A673 (cell line): ENCODE measurements at regions not wholly inside any gene's neighbourhood (a gene's known extent, or its start where the extent isn't known, plus 50 kb on each side); places are given as distances from the start of the nearest gene placed in this dataset.
"Not testable (repeated sequence)": the region's sequence is repeated elsewhere in the genome, so short reads cannot be mapped to it uniquely, and the experiment has no call there.

ENCODE experiments used
- BruUV-seq: library from RNA; stranded (reverse); fragments of 400-500 nt; replicated peaks from 2 replicates; lab custom pipeline; 2021; lab: Mats Ljungman, UMichigan
- CTCF ChIA-PET: fragments of 300-600 bp; sonication (Branson Sonifier 250); formaldehyde crosslinking; loops from one replicate; lab custom pipeline; 2022; ENCODE audit warnings: antibody characterized with exemption; lab: Charles Lee
- POLR2A ChIA-PET: fragments of 300-600 bp; sonication (Branson Sonifier 250); formaldehyde crosslinking; loops from one replicate; lab custom pipeline; 2022; ENCODE audit warnings: antibody characterized with exemption; ENCODE audit not compliant: low non-redundant PET; lab: Charles Lee
- DNase-seq: peaks from one replicate; pipeline ENCODE4 v3.0.0-alpha.2; 2015; ENCODE audit warnings: low spot score
- H3K27ac ChIP-seq: fragments of 200-600 bp; sonication (generic); 2 replicates; pipeline ENCODE4 v1.5.1; 2016; ENCODE audit warnings: mixed run types, low read depth, mild to moderate bottlenecking, mixed read lengths, antibody characterized with exemption, low read length; ENCODE audit not compliant: poor library complexity, severe bottlenecking
- H3K27me3 ChIP-seq: fragments of 200-600 bp; sonication (generic); replicated peaks from 2 replicates; pipeline ENCODE4 v1.6.1; 2017; ENCODE audit warnings: mixed run types, low read depth, mild to moderate bottlenecking, mixed read lengths, antibody characterized with exemption, low read length; ENCODE audit not compliant: insufficient read depth, poor library complexity
- H3K36me3 ChIP-seq: fragments of 200-600 bp; sonication (generic); 2 replicates; pipeline ENCODE4 v1.6.1; 2016; ENCODE audit warnings: mixed run types, mild to moderate bottlenecking, mixed read lengths, antibody characterized with exemption, low read length; ENCODE audit not compliant: insufficient read depth, poor library complexity, severe bottlenecking
- H3K4me1 ChIP-seq: fragments of 200-600 bp; sonication (generic); 2 replicates; pipeline ENCODE4 v1.6.1; 2017; ENCODE audit warnings: mixed run types, mild to moderate bottlenecking, mixed read lengths, antibody characterized with exemption, low read length; ENCODE audit not compliant: insufficient read depth, poor library complexity, severe bottlenecking
- H3K4me3 ChIP-seq: fragments of 200-600 bp; sonication (generic); 2 replicates; pipeline ENCODE4 v1.5.1; 2016; ENCODE audit warnings: low read depth, mixed run types, mild to moderate bottlenecking, mixed read lengths, low read length; ENCODE audit not compliant: poor library complexity, severe bottlenecking
- H3K9me3 ChIP-seq: fragments of 200-600 bp; sonication (generic); 2 replicates; pipeline ENCODE4 v1.6.1; 2016; ENCODE audit warnings: mixed run types, low read depth, mild to moderate bottlenecking, mixed read lengths, antibody characterized with exemption, low read length; ENCODE audit not compliant: poor library complexity, severe bottlenecking
- EZH2 ChIP-seq: fragments of 200-600 bp; sonication (generic); IDR thresholded peaks from 2 replicates; pipeline ENCODE4 v1.6.1; 2017; ENCODE audit warnings: borderline replicate concordance, low read depth, mild to moderate bottlenecking, mixed read lengths, antibody characterized with exemption, low read length; ENCODE audit not compliant: poor library complexity, severe bottlenecking
- intact Hi-C: fragments of 100-400 bp; cut with micrococcal nuclease; formaldehyde crosslinking; loops from one replicate; pipeline ENCODE4 v1.10.0; 2022; ENCODE audit not compliant: unreplicated experiment
- TF ChIP-seq, protein P1 (sequence below): fragments of 300-800, 200-600 bp; sonication (generic); conservative IDR thresholded peaks from 2 replicates; pipeline ENCODE4 v1.5.1; 2017; ENCODE audit warnings: low read depth, mild to moderate bottlenecking, antibody characterized with exemption, low read length, moderate library complexity, mixed read lengths

DNA sequence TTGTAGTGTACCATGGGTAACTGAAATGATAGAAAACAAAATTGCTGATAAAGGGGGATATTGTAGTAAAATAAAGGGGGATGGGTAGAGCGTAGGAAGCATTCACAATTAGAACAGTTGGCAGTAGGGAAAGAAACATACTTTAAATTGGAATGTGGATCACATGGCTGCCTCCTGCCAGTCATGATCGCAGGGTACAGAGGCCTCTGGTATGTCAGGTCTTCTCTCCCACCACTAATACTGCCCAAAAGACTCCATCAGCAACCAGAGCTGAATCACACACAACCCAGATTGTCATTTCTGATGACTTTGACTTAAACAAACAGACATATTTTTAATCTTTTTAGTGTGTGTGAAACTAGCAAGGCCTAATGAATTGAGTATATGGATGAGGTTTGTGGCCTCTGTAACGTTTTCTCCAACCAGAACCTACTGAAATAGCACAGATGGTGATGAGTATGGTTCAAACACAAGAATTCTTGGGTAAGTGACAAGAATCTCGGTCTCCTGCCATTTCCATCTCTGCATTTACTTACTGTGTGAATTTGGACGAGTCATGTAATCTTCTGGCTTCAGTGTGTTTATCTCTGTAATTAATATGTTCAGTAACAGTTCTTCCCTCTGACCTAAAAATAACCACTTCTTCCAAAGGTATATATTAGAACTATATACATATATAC, 112.6 kb downstream of the USP22 start:
- intact Hi-C loops, result no loop called here
- no peak for TF ChIP-seq EZH2
- TF ChIP-seq, protein P1, sequence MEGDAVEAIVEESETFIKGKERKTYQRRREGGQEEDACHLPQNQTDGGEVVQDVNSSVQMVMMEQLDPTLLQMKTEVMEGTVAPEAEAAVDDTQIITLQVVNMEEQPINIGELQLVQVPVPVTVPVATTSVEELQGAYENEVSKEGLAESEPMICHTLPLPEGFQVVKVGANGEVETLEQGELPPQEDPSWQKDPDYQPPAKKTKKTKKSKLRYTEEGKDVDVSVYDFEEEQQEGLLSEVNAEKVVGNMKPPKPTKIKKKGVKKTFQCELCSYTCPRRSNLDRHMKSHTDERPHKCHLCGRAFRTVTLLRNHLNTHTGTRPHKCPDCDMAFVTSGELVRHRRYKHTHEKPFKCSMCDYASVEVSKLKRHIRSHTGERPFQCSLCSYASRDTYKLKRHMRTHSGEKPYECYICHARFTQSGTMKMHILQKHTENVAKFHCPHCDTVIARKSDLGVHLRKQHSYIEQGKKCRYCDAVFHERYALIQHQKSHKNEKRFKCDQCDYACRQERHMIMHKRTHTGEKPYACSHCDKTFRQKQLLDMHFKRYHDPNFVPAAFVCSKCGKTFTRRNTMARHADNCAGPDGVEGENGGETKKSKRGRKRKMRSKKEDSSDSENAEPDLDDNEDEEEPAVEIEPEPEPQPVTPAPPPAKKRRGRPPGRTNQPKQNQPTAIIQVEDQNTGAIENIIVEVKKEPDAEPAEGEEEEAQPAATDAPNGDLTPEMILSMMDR, result no peak
- H3K4me1 ChIP-seq, result peaks cover 17% of the 10 kb centered on the region
- H3K36me3 ChIP-seq, result no peaks in the 10 kb centered on the region
- POLR2A ChIA-PET, result no interaction called here
- H3K4me3 ChIP-seq, result no peak overlapping the region
- no peaks in the 10 kb centered on the region for H3K9me3 ChIP-seq
- DNase-seq, result no peak
- BruUV-seq, result no TSS peak
- no peaks in the 10 kb centered on the region for H3K27me3 ChIP-seq
- no peak overlapping the region for H3K27ac ChIP-seq
- CTCF ChIA-PET, result no interaction called here

DNA sequence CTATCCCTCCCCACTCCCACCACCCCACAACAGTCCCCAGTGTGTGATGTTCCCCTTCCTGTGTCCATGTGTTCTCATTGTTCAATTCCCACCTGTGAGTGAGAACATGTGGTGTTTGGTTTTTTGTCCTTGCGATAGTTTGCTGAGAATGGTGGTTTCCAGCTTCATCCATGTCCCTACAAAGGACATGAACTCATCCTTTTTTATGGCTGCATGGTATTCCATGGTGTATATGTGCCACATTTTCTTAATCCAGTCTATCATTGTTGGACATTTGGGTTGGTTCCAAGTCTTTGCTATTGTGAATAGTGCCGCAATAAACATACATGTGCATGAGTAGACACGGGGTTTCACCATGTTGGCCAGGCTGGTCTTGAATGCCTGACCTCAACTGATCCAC, 109.8 kb downstream of the USP22 start:
- BruUV-seq, H3K27me3 ChIP-seq, H3K27ac ChIP-seq, intact Hi-C loops, DNase-seq, POLR2A ChIA-PET, H3K4me3 ChIP-seq, H3K9me3 ChIP-seq, H3K36me3 ChIP-seq, CTCF ChIA-PET: not testable (repeated sequence)
- peaks cover 28% of the 10 kb centered on the region for H3K4me1 ChIP-seq

DNA sequence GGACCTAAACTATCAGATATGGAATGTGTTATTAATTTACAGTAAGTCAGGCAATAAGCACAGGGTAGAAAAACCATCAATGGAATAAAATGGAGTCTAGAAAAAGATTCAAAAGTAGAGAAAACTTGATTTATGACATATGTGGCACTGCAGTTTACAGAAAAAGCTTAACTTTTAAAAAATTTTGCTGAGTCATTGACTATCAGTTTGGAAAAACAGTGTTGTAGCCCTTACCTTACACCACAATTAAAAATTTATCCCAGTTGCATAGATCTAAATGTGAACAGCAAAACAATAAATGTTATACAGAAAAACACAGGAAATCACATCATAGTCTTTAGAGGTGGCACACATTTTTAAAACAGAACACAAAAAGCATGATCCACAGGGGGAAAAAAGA, 108.5 kb downstream of the USP22 start:
- CTCF ChIA-PET, result no interaction called here
- no peak for TF ChIP-seq EZH2
- TF ChIP-seq, protein P1, result no peak
- Histone ChIP-seq H3K36me3 (no peaks in the 10 kb centered on the region), H3K27ac (no peak overlapping the region), H3K4me3 (no peak overlapping the region), H3K27me3 (no peaks in the 10 kb centered on the region), H3K9me3 (no peaks in the 10 kb centered on the region), H3K4me1 (peaks cover 35% of the 10 kb centered on the region)
- BruUV-seq, result no TSS peak
- intact Hi-C loops, result no loop called here
- no peak for DNase-seq
- POLR2A ChIA-PET, result no interaction called here

DNA sequence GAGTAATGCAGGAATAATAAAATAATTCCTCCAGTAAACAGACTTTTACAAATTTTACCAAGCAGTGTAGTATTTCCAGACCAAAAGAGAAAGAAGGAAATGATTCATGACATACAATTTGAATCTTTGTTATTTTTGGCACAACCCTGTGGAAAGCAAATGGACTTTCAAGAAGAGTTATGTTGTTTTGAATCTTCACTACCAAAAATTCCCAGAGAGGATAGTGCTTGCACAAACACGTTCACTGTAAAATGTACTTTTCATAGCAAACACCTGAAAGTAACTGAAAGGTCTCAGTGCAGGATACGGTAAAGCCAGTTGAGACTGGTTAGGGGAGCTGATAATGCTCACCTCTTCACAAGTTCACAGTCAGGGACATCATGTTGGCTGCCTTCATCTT, 107.1 kb downstream of the USP22 start:
- Histone ChIP-seq H3K9me3 (no peaks in the 10 kb centered on the region), H3K36me3 (no peaks in the 10 kb centered on the region), H3K4me3 (no peak overlapping the region), H3K27me3 (no peaks in the 10 kb centered on the region), H3K27ac (peak overlapping the region; percentile 28), H3K4me1 (peaks cover 39% of the 10 kb centered on the region)
- no TSS peak for BruUV-seq
- TF ChIP-seq, protein P1, result no peak
- no peak for TF ChIP-seq EZH2
- ChIA-PET CTCF (no interaction called here), POLR2A (no interaction called here)
- no peak for DNase-seq
- intact Hi-C loops, result no loop called here
